SK-N-DZ (cell line): ENCODE measurements at regions not wholly inside any gene's neighbourhood (a gene's known extent, or its start where the extent isn't known, plus 50 kb on each side); places are given as distances from the start of the nearest gene placed in this dataset.

ENCODE experiments used
- DNase-seq: peaks from one replicate; pipeline ENCODE4 v3.0.0-alpha.2; 2015; ENCODE audit warnings: low spot score

DNA sequence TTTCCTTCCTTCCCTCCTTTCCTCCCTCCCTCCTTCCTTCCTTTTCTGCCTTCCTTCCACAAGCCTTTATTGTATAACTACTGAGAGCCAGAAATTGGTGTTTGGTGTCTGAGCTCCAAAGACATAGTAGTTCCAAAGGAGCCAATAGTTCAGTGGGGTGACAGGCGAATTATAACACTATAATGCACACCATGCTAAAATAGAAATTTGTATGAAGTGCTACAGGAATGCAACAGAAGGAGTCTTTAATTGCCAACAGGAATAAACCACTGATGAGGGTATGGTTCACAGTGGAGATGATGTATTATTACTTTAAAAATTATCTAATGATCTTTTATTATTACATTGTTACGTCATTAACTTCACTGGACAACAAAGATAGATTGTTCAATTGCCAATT lies 158.8 kb upstream of the SP8 start:
- DNase-seq = no peak

- DNase-seq = no peak
These were observed 166.2 kb upstream of the SP8 start for GRCh38 chr7:20952916-20953315.

GRCh38 chr7:20954711-20955619 lies 168.3 kb upstream of the SP8 start:
- DNase-seq = no peak

- peak; percentile 4 for DNase-seq
These were observed 171.9 kb upstream of the SP8 start for GRCh38 chr7:20958572-20958971.

GRCh38 chr7:20959281-20959680 lies 172.6 kb upstream of the SP8 start:
- no peak for DNase-seq

- no peak for DNase-seq
These were observed 177.0 kb upstream of the SP8 start for GRCh38 chr7:20963556-20964280.

- DNase-seq = no peak
These were observed 177.7 kb upstream of the SP8 start for GRCh38 chr7:20964281-20964918.

DNA sequence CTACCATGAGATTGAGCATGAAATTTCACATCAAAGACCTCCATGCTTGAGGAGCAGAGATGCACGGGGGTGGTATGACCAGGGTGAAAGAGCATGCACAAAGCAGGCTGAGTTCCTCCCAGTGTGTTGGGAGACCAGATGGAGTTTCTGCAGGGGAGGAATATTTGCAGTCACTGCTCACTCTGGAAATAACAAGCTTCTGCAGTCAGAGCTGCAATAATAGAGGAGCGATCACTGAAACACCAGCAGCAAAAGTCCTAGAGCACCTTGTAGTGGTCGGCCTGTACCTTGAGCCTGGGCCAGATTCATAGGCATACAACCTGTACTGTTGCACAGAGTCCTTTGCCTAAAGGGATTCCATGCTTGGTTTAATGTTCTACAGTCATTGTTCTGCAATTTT lies 184.5 kb upstream of the SP8 start:
- DNase-seq = no peak

GRCh38 chr7:20980232-20980631 lies 193.5 kb upstream of the SP8 start:
- DNase-seq = no peak

GRCh38 chr7:20980668-20981264 lies 194.1 kb upstream of the SP8 start:
- no peak for DNase-seq

DNA sequence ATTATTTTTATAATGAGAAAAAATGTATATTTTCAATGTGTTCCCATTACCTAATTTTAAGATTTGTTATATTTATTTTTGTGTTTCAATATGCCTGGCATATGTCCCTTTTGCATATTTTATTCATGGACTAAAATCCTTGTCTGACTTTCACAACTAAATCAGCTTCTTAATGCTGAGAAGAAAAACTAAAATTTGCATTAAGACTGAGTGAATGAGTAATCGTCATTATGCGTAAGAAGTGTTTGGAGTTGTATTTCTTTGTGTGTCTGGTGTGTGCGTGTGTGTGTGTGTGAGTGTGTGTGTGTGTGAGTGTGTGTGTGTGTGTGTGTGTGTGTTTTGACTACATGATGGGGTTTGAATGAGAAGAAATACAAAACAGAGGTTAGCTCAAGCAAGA lies 201.7 kb upstream of the SP8 start:
- DNase-seq = no peak

DNA sequence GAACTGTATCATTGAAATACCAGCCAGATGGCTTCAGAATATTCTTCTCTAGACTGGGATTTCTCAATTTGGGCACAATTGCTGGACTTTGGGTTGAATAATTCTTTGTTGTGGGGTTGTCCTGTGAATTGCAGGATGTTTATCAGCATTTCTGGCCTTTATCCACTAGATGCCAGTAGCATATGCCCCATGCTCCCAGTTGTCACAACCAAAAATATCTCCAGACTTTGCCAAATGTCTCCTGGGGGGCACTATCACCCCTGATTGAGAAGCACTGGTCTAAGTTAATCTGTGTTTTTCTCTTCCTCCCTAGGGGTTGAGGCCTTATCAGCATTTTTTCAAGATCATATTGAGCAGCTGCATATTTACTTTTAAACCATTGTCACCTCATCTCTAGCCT lies 204.9 kb upstream of the SP8 start:
- no peak for DNase-seq

GRCh38 chr7:20993693-20994092 lies 207.0 kb upstream of the SP8 start:
- DNase-seq = no peak

- DNase-seq = no peak
These were observed 211.6 kb upstream of the SP8 start for GRCh38 chr7:20998309-20998708.

DNA sequence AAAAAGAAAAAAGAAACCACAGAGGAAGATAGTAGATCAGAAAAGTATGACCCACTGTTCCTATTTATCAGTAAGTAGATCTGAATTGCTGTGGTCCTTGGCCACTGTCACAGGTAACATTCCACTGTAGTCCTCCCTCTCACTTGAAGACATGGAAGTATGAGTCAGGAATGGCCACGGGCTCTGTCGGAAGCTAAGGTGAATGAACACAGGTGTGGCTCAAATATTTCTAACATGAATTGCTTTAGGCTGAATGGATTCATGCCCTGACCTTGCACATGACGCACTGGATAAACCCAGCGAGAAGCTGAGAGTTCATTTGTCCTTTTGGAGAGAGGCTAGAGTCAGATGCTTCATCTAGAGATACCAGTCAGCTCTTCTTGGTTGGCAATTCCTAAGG lies 224.5 kb upstream of the SP8 start:
- no peak for DNase-seq

DNA sequence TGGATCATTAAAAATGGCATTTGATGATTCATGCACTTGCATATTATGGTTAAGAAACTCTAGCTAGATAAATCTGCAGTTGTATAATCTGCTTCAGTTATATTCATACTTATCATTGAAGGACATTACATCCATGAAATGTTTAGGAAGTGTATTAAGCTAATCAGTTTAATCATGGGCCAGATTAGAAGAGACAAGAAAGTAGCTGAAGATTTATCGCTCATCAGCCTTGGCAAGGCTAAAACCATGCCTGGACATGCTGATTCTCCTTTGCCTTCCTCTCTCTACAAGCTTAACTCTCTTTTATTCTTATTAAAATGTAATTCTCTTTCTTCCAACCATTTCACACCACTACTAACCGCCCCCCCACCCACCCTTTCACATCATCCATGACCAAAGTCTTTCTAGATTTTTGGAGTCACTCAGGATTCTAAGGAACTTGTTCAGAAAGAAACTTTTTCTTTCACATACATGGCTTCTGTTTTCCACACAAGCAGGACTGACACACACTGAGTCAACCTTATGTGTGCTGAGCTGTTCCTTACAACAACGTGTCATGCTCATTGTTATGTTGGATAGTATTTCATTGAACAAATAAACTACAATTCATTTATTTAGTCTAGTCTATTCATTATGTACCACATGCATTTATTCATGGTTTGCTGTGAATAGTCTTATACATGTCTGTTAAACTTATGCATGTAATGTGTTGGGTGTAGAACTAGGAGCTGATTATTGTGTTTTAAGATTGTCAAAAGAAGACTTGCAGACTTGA lies 227.3 kb upstream of the SP8 start:
- no peak for DNase-seq

DNA sequence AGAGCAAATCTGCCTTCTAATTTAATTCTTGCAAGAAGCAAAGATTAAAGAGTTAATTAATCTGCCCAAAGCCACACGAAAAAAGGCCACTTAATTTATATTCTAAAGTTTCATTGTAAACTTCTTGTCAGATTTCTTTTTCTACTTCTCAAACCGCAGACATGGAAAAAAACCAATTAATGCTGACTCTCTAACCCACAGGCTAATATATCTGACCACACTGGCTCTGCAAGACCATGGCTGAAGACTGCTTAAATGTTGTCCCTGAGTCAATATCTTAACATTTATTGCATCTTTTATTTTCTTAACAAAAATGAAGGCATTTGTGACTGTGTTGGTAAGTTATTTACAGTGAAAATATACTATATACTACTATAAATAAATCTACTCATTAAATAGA lies 234.0 kb upstream of the SP8 start:
- DNase-seq = no peak

DNA sequence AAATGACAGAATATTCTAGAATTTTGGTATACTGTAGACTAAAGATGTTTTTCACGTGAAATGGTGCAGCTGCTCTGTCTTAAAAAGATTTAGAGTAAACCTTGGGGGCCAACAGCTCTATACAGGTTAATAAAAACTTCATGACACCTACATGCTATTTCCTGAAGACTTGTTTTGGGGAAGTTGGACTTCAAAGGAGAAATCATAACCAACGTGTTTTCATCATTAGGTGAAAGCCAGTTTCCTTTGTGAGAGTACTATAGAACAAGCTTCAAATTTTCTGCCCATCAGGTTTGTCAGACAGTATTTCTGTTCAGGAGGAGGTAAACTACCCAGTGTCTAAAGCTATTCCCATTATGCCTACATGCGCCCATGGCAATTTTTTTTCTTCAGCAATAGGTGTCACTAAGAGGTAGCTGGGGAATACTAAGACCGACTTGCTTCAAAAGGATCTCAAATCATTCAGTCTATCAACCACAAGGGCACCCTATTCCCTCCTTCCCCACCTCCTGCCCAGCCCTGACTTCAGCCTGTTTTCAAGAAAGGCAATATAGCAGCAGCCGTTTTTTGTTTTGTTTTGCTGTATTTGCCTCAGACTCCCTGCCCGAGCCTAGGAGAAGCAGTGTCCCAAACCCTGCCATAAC lies 237.3 kb upstream of the SP8 start:
- no peak for DNase-seq

DNA sequence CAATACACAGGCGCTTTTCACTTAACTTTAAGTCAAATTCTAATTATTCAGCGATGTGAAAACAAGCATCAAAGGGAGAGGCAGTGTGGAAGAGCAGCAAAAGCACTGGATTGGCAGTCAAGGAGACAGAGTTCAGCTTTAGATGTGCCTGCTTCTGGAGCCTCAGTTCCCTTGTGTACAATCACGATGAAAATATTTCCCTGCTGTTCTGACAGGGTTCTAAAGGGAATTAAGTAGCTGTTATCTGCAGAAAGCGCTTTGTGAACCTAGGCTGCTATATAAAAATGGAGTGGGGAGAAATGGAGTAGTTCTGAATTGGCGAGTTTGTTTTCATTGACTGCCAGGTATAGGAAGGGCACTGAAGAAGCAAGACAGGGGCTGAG lies 237.8 kb upstream of the SP8 start:
- no peak for DNase-seq

DNA sequence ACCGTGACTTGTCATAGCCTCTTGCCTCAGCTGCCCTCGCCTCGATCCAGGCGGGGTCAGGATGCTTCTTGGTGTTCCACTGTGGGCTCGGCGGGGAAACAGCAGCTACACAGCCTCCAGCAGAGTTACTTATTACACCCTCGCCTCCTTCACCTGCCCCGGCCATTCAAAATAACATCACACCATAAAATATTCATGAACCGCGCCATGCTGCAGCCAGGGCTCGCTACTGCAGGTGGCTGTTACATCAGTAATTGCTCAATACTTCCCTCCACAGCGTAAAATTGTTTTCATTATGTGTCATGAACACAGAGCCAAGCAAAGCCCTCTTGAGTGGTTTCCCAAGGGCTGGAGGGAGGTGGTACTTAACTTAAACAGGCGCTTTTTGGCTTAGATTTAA lies 241.5 kb upstream of the SP8 start:
- no peak for DNase-seq

- no peak for DNase-seq
These were observed 241.9 kb upstream of the SP8 start for GRCh38 chr7:21028599-21028998.
